NCI-H1930 (cell line): ENCODE measurements at regions not wholly inside any gene's neighbourhood (a gene's known extent, or its start where the extent isn't known, plus 50 kb on each side); places are given as distances from the start of the nearest gene placed in this dataset.

Experiments
- DNase-seq, 2 experiments: peaks; one replicate each; lab custom pipeline; 2025; lab: John Stamatoyannopoulos, UW

- DNase-seq: no peak
These were observed 241.8 kb downstream of the ARRDC4 start for GRCh38 chr15:98202256-98202655.

DNA sequence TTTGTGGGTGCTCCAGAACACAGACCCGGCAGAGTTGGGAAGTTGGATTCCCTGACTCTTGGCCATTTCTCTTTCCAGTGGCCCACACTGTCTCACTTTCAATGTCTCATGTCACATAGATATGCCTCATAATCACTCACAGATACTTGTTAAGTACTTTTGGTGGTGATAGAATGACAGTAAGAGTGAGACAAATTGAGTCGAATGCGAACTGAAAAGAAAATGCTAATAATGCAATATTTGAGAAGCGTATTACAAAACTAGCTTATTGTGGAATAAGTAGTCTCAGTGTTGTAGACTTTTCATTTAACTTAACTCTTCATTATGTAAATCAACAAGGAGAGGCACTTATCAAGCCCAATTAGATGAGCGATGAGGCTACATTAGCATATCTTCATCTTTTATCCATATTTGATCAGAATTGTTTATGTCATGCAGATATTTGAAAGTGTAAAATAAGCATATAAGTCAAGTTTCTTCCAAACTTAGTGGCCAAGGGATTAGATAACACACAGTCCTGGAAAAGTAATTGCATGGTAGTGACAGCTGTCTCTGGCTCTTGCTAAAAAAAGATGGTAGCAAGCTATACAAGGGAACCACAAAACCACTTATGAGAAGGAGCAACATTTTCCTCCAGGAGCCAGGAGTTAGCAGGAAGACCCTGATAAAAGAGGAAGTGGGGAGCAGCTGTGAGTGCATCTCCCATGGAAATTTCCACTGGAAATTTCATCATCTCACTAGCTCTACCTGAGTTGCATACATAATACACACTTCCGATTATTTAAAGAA lies 243.6 kb downstream of the ARRDC4 start:
- DNase-seq: no peak

GRCh38 chr15:98207928-98208327 lies 247.4 kb downstream of the ARRDC4 start:
- DNase-seq: no peak

GRCh38 chr15:98213346-98213979 lies 253.0 kb downstream of the ARRDC4 start:
- DNase-seq: no peak

DNA sequence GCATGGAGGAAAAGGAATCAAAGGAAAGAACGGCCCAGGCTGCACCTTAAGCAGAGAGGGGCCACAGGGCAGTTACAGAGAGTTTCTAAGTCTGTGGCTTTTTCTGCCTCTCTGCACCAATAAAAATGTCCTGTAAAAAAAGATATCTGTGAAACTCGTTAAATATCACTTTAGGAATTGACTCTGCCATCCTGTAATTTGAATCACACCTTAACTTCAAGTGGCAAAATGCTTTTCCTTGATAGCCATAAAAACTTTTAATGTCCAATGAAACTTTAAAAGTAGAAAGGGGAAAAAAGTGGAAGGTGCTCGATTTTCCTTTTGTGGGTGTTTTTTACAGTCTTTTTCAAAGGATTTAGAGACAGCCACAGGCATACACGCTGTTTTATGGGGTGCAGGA lies 255.7 kb downstream of the ARRDC4 start:
- no peak for DNase-seq

GRCh38 chr15:98217356-98217755 lies 256.9 kb downstream of the ARRDC4 start:
- no peak for DNase-seq

- no peak for DNase-seq
These were observed 260.6 kb downstream of the ARRDC4 start for GRCh38 chr15:98221144-98221543.

- no peak for DNase-seq
These were observed 261.1 kb downstream of the ARRDC4 start for GRCh38 chr15:98221577-98221976.

- DNase-seq: no peak
These were observed 265.6 kb downstream of the ARRDC4 start for GRCh38 chr15:98226149-98226548.

DNA sequence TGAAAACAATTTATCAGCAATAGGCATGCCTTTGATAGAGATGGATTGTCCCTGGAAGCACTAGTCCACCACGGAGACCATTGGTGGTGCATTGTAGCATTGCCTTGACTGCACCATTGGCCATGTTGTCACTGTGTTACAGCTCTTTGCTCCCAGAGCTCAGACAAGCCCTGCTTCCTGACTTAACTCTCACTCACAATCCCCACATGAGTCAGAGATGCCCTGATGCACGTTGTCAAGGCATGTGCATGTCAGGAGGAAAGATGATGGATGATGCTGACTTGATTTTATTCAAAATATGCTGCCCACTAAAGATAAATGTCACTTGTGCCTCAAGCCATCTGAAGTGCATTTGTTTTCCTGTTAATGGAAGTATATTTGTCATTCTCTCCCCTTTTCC lies 266.1 kb downstream of the ARRDC4 start:
- DNase-seq: no peak

- no peak for DNase-seq
These were observed 268.3 kb downstream of the ARRDC4 start for GRCh38 chr15:98228846-98229245.

GRCh38 chr15:98230975-98231374 lies 270.5 kb downstream of the ARRDC4 start:
- no peak for DNase-seq

DNA sequence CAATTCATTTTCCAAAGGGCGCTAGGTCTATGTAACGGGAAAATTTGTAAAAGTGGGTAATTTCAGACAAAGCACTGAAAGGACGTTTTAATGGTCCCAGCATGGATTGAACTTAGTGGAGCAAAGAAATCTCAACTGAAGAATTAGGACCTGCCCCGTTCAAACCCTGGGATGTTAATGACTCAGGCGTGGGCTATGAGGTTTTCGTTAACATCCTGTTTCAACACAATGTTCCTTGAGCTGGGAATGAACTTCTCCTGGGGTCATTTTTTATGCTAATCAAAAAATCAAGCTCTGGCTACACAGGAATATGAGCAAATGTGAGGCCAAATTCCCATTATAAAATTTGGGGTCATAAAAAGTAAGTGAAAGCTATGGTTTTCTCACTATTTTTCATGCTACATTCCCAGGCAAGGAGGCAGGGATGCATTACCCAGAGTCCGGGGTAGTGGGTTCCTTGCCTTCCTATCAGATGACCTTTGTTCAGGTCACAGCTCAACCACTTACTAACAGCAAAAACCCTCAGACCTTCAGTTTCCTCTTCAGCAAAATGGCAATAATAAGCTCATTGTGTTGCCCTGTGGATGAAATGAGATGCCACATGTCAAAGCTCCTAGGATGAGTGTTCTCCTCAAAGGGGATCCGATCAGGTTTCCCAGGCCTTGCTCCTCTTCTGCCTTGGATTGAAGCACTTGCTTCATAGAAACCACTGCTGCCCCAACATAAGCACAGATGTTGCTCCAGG lies 271.4 kb downstream of the ARRDC4 start:
- no peak for DNase-seq

DNA sequence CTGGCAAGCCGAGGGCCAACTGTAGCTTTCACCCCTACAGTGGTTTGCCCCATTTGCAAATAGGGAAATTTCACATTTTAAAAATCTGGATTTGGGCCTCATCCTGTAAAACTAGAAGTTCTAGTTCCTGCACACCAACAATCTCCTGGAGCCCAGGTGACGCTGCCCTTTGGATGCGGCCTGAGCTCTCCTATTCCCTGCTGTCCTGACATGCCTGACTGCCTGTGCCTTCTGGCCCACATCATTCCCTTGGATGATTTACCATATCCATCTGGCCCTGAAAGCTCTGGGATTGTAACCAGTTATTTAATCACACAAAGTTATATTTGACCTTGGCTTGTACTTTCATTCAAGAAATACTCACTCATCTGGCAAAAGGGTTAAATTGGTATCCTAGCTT lies 272.3 kb downstream of the ARRDC4 start:
- no peak for DNase-seq

DNA sequence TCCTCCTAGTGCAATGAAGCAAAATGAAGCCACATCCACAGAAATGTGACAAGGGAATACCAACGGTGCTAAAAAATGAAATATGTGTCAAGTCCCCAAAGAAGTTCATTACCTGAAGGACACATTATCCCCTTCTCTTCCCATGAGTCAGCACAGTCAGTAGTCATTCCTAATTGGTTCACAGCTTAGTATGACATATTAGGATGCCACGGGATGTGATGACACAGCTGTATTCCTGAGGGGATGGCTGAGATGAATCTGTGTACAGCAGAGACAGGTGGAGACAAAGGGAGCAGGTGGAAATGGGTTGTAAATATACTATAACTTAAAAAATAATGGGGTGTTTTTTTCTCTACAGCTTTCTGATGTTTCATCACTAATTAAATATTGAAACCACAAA lies 273.4 kb downstream of the ARRDC4 start:
- DNase-seq: peak in 1 of 2 experiments; percentile 1

DNA sequence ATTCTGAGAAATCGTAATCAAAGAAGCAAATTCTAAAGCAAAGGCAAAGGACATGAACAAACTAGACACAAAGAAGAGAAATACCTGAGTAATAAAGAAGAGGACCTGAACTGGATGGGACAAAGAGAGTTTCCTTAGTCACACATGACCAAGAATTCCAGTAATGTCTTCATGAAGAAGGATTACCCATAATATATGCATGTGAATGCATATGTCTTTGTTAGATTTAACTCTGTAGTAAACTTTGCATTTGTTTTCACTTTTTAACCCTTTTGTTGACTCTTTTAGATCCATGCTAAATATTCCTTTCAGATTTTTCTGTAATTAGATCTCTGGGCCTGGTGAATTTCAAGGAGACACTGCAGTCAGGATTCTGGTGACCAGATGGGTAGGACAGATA lies 279.8 kb downstream of the ARRDC4 start:
- DNase-seq: no peak

GRCh38 chr15:98241032-98241554 lies 280.6 kb downstream of the ARRDC4 start:
- DNase-seq: no peak

GRCh38 chr15:98257290-98257689 lies 296.8 kb downstream of the ARRDC4 start:
- no peak for DNase-seq

- DNase-seq: no peak
These were observed 303.3 kb downstream of the ARRDC4 start for GRCh38 chr15:98263787-98264186.

DNA sequence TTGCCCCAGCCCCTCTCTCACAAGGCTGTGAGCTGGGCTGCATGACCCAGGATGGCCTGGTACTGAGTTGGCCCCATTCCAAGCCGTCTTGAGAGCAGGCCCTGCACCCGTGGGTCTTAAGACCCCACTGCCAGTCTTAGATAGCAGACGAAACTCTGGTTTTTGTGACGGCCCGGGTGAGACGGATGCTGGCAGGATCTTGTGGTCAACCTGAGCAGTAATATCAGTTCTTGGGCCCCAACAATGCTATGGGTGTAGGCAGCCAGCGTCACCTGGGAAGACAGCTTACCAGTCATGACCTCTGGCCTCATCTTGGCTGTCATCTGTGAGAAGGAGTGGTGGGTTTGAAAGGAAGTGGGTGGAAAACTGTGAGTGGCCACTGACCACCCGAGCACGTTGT lies 305.8 kb downstream of the ARRDC4 start:
- no peak for DNase-seq

DNA sequence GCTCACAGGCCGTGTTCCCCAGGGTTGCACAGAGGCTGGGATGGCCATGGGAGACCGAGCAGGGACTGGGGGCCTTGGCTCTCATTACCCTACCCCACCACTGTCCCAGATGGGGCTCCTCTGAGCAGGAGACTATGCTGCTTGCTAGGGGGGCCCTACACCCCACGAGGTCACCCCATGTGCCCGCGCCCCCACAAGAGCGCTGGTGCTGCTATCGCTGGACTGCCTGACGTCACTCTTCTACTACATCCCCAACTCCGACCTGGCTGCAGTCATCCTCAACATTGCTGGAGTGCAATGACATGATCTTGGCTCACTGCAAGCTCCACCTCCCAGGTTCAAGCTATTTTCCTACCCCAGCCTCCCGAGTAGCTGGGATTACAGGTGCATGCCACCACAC lies 307.7 kb downstream of the ARRDC4 start:
- no peak for DNase-seq

- no peak for DNase-seq
These were observed 312.1 kb downstream of the ARRDC4 start for GRCh38 chr15:98272625-98273024.

DNA sequence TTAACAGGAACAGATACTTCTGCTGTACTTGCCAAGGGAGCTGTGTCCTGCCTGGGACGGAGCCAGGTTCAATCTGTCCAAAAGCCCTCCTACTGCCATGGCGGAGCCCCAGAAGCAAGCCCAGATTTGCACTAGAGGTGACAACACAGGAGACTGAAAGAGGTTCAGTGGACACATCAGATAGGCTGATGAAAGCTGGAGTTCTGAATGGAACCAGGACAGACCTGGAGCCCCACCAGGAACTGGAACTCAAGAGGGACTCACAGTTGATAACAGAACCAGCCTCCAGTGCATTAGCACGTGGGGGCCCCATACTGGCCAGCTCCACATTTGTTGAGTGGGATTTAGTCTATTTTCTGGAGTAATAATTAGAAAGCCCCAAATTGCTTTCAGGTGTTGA lies 315.5 kb downstream of the ARRDC4 start:
- no peak for DNase-seq
